ENCODE measurements at regions not wholly inside any gene's neighbourhood (a gene's known extent, or its start where the extent isn't known, plus 50 kb on each side); places are given as distances from the start of the nearest gene placed in this dataset.

DNA sequence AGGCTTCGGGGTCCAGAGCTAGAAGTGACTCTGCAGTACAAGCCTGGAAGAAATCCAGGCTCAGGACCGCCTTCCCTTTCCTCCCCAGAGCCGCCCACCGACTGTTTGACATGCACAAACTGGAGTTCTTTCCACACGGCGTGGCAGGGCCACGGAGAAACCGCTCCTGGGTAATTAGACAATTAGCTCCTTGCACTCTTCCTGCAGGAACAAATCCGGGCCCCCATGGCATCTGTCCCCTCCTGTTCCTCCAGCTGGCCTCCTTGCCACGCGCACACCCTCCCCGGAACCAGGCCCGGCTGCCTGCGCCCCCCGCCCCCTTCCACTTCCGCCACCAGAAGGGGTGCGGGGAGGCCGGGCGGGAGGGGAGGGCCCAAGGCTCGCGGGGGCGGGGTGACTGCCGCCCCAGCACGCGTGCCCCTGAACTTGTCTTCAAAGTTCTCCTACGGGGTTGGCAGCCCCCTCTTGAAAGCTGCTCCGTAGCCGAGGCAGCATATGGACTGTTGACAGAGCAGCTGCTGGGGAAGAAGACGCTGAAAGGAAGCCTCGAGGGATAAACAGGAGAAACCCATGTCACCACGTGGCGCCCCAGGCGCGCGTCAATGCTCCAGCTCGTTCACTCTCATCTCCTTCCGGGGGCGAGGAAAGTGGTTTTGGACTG, 74.3 kb downstream of the SEC61B start:
- TF ChIP-seq CTCF (IDR thresholded peaks at IDR 0.05) (no peak), POLR2A (IDR thresholded peaks at IDR 0.05) (no peak)

All from thyroid gland (tissue), 4 donors.